NCI-H446 treated with DMSO at 0.1 percent for 48 hours (cell line): ENCODE measurements at regions not wholly inside any gene's neighbourhood (a gene's known extent, or its start where the extent isn't known, plus 50 kb on each side); places are given as distances from the start of the nearest gene placed in this dataset.
A peak's percentile ranks its signal among the peaks of the same experiment; 100 is the strongest.
"Not testable (repeated sequence)": the region's sequence is repeated elsewhere in the genome, so short reads cannot be mapped to it uniquely, and the experiment has no call there.

ENCODE experiments used
- DNase-seq: peaks from one replicate; lab custom pipeline; 2025; lab: John Stamatoyannopoulos, UW

DNA sequence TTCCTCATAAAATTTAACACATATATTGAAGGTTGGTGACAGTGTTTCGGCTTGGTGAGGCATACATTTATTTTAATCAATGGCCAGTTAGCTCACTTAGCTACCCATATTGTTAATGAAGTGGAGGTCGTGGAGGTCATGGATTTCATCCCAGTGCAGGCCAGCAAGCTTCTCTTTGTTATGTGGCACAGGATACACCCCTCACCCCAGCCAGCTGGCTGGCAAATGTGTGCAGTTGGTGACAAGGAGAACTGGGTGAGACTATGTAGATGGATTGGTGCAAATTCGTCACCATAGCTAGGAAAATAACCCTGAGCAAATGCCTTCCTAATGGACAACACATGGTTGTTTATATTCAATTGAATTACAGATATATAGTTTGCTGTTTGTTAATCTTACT is 50.5 kb upstream of the FOXP2 start:
- DNase-seq = no peak

DNA sequence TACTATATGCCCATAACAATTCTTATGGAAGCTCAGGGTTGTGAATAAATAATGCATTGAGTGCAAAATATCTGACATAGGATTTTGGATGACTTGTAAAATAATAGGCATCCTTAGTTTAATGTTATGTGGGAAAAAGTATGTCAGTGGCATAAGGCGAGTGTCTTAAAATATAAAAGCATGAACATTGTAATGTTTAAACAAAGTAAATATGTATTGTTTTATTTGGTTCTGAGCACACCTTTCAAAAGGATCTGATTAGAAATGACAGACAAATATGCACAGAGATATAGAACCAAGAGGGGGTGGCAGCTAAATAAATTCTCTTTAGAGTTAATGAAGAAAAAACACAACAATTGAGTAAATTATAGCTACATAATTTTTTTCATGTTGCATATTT is 51.3 kb upstream of the FOXP2 start:
- DNase-seq = no peak

DNA sequence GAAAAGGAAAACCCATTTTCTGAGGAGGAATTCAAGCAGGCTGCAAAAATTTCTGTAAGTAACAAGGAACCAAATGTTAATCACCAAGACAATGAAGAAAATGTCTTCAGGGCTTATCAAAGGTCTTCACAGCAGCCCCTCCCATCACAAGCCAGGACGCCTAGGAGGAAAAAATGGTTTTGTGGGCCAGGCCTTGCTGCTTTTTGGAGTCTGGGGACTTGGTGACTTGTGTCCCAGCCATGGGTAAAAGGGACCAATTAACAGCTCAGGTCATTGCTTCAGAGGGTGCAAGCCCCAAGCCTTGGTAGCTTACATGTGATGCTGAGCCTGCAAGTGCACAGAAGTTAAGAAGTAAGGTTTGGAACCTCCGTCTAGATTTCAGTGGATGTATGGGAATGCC is 55.7 kb upstream of the FOXP2 start:
- no peak for DNase-seq

DNA sequence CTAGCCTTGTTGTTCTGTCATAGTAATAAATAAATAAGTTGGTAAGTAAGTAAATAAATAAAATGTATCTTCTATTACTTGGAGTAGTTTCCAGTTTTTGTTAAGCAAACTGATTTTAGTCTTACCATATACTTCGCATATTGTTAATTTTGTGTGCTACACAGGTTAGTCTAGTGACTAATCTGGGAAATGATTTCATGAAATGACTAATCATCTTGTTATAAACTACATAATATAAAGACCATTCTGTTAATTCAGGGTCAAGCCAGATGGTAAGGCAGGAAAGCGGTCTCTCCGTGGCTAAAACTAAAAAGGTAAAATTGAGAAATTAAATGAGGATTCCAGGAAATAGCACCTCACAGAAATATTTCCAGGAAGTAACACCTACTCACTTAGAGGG is 58.5 kb upstream of the FOXP2 start:
- DNase-seq = no peak

DNA sequence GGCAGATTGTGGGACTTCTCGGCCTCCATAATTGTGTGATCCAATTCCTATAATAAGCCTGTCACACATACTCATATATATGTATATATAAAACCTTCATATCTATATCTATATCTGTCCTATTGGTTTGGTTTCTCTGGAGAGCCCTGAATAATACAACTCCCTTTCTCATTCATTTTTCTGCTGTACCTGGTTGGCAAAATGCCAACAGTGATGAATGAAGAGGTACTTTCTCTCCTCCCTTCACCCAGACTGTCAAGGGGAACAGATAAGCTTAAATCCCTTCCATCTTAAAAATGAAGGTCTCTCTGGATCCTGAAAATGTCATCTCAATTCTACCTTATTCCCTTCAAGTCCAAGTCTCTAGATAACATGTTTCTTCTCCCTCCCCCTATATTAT is 60.3 kb upstream of the FOXP2 start:
- no peak for DNase-seq

DNA sequence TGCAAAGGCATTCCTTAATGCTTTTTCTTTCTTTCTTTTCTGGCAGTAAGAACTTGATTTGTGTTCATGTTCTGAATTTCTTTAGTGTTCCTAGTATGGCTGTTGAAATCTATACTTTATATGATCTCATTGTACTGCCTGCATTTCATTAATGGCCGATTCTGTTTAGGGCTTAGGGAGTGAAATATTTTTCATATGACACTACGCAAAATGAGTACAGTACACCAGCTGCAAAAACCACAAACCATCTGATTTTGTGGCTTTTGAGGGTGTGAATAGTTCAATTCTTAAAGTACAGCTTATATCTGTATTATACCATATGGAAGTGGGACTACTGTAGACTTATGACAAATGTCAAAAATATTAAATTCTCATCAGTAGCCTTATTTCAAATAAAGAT is 69.1 kb upstream of the FOXP2 start:
- DNase-seq = no peak

DNA sequence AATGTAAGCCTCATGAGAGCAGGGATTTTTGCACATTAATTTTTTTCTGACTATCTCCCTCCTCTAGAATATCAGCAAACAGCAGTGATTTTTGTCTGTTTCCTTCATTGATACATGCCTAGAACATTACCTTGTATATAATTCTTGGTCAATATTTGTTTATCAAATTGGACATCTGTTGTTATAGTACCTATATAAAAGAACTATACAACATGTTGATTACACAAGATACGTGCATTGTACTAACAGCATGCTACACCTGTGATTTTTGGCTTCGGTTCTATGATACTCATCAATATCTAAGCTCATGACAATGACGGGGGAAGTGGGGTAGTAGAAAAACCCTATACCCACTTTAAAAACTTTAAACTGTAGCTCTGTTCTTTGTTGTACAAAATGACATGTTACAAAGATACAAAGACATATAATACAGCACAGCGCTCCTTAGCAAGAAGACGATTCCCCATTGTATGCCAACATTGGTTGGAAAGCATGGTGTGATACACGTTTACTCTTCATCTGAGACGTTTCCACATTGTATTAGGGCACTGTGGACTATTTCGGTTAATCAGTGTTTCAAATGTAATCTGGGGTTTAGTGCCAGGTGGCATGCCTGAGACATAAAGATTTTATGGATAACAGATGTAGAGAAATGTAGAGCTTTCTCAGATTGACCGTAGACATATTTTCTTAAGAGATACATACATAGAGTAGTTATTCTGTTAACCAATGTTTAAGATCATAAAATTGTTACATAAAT is 70.5 kb upstream of the FOXP2 start:
- DNase-seq = no peak

DNA sequence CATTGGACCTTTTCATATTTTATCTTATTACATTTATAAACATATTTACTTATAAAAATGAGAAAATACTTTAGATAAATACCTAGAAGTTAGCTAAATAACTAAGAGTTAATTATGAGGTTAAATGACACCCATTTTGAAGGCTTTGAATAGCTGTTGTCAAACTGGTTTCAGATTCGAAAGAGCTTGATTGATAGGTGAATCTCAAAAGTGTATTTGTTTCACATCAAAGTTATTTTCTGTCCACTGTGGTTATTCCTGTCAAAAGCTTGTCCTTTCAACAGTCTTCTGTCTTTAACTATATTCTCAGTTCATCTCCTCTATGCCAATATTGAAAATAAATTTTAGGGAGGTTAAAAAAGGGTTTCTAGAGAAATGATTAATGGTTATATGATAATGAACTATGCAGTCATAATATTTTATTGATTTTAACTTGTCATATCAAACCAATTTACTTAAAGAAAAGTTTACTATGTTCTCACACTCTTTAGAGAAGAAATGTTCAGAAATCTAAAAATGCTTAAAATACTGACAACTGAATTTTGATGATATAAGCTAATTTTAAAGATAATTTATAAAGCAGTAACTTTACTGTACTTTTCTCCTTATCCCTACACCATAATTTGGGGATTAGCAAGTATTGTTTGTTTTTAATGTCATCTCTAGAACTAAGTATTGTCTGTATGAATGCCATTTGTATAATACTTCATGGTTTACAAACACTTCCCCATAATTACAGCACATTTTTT is 72.0 kb upstream of the FOXP2 start:
- no peak for DNase-seq

DNA sequence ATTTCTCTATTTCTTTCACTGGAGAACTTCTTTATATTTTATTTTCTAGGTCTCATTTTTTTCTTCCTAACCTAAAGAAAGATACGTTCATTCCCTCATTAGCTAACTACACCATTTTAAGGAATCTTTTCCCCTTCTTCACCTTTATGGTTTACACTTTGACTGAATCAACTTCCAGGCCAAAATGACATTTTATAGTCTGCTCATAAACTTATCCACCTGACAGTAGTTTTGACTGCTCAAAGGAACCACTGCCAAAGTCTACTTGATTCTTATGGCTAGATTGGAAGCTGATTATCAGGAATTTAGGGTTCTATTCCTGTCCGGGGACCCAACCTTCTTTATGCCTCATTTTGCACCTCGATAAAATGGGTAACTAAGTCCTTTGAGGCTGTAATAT is 73.0 kb upstream of the FOXP2 start:
- DNase-seq = no peak

DNA sequence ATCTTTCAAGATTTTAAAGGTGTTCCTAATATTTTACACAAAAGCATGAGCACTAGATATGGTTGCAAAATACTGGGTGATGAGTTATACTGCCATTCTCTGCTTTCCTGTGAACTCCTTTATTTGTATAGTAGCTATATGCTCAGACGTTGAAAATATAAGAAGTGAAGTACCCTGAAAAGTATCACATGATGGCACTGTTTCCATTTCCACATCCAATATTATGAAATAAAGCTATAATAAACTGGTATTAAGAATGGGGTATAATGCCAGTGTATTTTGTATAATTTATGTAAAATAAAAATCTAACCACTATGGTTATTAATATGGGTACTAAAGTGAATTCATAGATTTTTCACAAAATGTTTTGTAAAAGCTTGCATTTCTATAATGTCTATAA is 79.6 kb upstream of the FOXP2 start:
- DNase-seq = peak; percentile 4

DNA sequence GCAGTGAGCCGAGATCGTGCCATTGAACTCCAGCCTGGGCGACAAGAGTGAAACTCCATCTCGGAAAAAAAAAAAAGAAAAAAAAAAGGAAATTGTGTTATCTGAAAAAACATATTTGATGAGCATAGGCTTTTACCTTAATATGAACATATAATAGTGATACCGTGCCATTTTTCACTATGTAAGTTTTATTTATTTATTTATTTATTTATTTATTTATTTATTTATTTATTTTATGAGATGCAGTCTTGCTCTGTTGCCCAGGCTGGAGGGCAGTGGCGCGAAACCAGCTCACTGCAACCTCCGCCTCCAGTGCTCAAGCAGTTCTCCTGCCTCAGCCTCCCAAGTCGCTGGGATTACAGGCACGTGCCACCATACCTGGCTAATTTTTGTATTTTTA is 85.2 kb upstream of the FOXP2 start:
- DNase-seq = not testable (repeated sequence)

DNA sequence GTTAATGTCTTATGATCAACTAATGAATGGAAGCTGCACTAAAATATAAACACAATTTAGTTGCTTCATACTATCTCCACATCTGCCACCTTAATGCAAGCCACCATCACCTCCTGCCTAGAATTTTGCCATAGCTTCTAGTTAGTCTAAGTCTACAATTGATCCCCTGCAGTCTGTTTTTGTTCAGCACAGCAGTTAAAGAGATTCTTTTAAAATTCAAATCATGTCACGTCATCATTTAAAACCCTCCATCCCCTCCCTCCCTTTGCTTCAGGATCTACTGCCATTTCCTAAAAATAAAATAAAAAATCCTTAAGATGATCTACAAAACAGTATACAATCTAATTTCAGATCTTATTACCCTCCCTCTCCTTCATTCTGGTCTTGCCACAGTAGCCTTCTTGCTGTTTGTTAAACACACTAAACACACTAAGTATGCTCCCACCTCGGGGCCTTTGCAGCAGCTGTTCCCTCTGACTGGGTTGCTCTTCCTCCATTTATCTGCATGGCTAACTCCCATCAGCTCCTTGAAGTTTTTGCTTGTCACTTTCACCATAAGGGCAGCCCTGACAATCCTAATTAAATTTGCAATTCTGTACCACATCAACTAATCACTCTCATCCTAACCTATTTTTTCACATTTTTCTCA is 97.0 kb upstream of the FOXP2 start:
- DNase-seq = no peak

DNA sequence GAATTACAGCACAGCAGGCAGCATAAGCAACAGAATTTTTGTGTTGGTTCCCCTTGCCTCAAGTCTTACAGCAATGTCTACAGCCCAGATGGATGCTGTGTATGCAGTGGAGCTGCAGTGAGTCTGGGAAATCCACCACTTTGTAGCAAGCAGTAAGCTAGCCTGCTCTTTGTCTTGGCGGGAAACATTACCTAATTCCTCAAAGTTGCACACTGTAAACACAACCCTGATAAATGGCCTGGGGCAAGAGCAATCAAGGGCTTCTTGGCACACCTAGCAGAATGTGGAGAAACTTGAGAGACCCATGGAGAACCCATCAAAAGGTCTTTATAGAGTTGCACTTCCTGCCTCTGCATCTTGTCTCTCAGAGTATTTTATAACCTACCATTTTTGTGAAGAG is 102.0 kb upstream of the FOXP2 start:
- DNase-seq = no peak

DNA sequence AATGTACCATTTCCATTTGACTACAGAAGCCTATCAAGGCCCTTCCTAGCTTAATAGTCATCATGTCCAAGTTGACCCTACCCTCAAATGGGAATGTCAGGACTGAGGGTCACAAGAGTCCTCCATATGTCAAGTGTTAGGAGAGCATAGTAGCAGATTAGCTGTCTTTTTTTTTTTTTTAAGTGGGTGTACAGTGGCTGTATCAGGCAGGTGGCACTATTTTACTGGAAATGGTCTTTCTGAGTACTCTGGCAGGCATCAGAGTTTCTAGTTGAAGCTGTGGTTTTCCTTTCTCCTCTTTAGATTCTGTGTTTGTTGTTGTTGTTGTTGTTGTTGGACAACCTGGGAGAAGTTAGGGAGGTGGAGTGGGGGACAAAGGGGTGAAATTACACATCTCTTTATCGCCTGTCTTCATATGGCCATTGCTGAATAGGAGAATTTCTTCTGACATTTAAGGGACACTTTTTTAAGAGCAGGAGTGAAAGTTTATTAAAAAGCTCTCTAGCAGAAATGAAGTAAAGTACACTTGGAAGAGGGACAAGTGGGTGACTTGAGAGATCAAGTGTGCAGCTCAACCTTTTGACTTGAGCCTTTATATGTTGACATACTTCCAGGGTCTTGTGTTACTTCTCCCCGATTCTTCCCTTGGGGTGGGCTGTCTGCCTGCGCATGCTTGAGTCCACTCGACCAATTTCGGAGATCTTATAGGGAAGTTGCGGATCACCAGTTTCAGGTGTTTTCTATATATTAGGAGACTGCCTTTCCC is 104.1 kb upstream of the FOXP2 start:
- peak; percentile 4 for DNase-seq

DNA sequence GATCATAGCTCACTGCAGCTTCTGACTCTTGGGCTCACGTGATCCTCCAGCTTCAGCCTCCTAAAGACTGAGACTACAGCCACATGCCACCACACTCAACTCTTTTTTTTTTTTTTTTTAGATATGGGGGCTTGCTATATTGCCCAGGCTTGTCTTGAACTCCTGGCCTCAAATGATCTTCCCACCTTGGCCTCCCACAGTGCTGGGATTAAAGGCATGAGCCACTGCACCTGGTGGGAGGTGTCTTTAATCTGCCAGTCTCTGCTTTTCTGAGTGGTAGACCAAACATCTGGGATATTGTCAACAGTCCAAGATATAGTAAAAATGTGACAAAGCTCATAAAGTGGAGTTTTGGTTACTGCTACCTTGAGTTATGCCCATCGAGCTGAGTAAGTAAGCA is 104.9 kb upstream of the FOXP2 start:
- DNase-seq = no peak

DNA sequence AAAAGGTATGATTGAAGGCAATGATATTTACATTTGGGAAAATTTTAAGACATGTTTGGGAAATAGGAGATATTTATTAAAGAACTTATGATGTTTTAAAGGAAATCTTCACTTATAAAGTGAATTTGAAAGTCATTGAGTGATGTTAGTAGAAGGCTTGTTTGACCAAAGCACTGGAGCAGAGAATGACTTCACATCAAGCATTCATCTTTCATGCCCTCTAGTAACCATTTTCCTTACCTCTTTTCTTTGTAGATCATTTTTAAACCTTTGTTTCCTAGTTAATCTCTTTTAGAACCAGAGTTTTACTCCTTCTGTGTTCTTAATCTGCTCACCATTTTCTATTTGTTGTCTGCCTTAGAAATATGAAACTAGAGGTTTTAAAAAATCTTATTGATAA is 111.3 kb upstream of the FOXP2 start:
- no peak for DNase-seq

DNA sequence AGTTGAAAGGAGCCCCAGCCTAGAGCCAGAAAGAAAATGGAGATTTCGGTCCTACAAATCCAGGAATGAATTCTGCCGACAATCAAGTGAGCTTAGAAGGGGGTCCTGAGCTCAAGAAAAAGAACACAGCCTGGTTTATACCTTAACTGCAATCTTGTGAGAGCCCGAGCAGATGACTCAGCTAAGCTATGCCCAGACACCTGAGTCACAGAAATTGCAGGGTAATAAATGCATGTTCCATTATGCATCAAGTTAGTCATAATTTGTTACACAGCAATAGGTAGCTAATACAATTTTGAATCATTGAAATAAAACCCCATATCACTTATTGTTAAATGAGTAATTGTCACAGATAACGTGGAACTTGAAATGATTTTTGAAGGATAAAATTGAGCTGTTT is 111.8 kb upstream of the FOXP2 start:
- no peak for DNase-seq

DNA sequence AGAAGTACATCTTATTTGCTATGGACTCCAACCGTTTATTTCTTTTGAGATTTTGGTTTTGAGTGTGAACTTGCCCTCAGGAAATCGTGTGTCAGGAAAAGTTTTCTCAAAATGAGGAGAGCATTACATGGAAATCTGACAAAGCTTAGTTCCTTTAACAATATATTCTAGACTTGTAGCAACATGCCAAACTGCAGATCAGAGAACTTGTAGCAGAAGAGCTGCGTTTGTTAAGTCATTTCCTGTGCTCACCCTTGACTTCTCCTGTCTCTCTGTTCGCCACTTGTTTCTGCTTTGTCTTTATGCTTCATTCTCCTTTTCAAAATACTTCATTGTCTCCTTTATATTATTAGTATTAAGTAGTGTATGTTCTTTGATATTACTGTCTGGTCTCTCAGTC is 116.6 kb upstream of the FOXP2 start:
- DNase-seq = no peak

DNA sequence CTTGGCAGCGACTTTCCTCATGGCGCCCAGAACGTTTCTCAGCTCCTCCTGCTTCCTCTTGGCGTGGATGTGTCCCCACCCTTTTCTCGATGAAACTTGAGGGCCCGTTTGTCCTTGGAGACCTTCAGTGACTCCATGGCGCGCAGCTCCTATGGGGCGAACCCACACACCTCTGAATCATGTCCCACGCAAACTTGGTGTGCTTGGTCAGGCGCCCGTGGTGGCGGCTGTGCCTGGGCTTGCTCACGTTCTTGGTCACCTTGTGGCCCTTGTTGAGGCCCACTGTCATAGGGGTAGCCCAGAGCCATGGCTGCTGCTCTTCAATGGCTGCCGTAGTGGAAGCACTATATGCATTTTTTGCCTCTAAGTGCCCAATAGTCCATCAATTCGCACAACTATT is 117.5 kb upstream of the FOXP2 start:
- DNase-seq = no peak

DNA sequence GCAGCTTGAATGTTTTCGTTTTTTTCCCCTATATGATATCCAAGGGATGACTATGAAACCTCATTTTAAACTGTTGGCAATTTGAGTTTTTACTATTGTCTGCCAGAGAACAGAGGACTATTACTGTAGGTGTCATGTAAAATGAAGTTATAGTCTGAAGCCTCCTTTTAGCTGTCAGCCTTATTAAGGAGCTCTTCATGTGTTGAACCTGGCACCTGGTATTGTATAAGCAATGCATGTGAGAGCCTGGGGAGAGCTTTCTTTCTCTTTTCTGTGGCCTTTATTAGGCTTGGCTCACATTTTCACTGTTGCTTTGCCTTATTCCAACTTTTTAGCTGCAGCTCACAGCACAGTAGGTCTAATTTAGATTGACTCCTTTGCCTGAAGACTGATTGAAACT is 119.1 kb upstream of the FOXP2 start:
- DNase-seq = no peak

DNA sequence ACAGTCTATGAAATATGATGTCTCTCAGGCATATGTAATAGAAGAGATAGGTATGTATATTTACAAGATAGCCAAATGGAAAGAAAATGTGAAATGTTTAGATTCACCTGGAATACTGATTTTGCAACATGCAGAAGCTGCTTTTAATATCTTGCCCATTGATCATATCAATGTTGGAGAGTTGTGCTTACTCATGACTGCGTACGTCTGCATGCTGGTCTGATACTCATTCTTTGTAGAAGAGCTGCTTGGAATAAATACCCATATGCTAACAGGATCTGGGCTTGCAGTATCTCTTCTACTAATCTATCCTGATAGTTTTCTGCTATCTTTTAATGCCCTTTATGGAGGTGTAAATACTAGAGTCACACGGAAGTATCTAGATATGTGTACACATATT is 120.6 kb upstream of the FOXP2 start:
- no peak for DNase-seq

DNA sequence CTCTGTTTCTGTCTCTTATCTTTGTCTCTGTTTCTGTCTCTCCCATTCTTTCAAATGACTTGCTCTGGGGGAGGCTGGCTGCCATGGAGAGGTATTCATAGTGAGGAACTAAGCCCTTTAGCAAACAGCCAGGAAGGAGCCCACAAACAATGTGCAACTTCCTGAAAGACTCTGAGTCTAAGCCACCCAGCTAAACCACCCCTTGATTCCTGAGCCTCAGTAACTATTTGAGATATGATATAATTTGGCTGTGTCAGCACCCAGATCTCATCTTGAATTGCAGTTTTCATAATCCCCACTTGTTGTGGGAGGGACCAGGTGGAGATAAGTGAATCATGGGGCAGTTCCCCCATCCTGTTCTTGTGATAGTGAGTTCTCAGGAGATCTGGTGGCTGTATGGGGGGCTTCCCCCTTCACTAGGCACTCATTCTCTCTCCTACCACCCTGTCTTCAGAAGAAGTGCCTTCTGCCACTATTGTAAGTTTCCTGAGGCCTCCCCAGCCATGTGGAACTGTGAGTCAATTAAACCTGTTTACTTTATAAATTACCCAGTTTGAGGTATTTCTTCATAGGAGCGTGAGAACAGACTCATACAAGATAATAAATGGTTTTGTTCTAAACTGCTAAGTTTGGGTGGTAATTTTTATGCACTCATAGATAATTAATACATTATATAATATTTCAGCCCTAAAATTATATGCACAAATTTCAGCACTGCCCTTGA is 121.2 kb upstream of the FOXP2 start:
- no peak for DNase-seq
